Neural cell (in vitro differentiated cells): ENCODE measurements at regions not wholly inside any gene's neighbourhood (a gene's known extent, or its start where the extent isn't known, plus 50 kb on each side); places are given as distances from the start of the nearest gene placed in this dataset.

ENCODE experiments used
- H2AFZ ChIP-seq: fragments of 200-600, 300-800 bp; sonication (generic), shearing (Covaris generic); 2 replicates; pipeline ENCODE4 v1.6.0; 2014; ENCODE audit warnings: low read depth, mild to moderate bottlenecking, antibody characterized with exemption, low read length, moderate library complexity
- H3F3A ChIP-seq: fragments of 200-600 bp; shearing (Covaris generic); 2 replicates; pipeline ENCODE4 v1.6.1; 2016; ENCODE audit warnings: mild to moderate bottlenecking, moderate library complexity, mixed read lengths, antibody characterized with exemption, low read length; ENCODE audit not compliant: insufficient read depth, poor library complexity, severe bottlenecking
- H3K27ac ChIP-seq: fragments of 200-600, 300-800 bp; sonication (generic), shearing (Covaris generic); 2 replicates; pipeline ENCODE4 v1.5.1; 2014; ENCODE audit warnings: mild to moderate bottlenecking, low read length, moderate library complexity
- H3K27me3 ChIP-seq: fragments of 300-800, 200-600 bp; sonication (generic), shearing (Covaris generic); 2 replicates; pipeline ENCODE4 v1.6.0; 2014; ENCODE audit warnings: mild to moderate bottlenecking, low read depth, low read length, moderate library complexity; ENCODE audit not compliant: insufficient read depth
- H3K36me3 ChIP-seq: fragments of 300-800, 200-600 bp; sonication (generic), shearing (Covaris generic); 2 replicates; pipeline ENCODE4 v1.5.1; 2014; ENCODE audit warnings: mild to moderate bottlenecking, antibody characterized with exemption, low read length, moderate library complexity; ENCODE audit not compliant: insufficient read depth
- H3K4me2 ChIP-seq: fragments of 300-800, 200-600 bp; sonication (generic), shearing (Covaris generic); 2 replicates; pipeline ENCODE4 v1.6.0; 2014; ENCODE audit warnings: mild to moderate bottlenecking, low read length
- H3K4me3 ChIP-seq: fragments of 300-800, 200-600 bp; sonication (generic), shearing (Covaris generic); 2 replicates; pipeline ENCODE4 v1.5.1; 2014; ENCODE audit warnings: mild to moderate bottlenecking, low read length, moderate library complexity
- H3K79me2 ChIP-seq: fragments of 200-600 bp; shearing (Covaris generic); replicated peaks from 2 replicates; pipeline ENCODE4 v1.6.0; 2014; ENCODE audit warnings: mild to moderate bottlenecking, low read length, moderate library complexity; ENCODE audit not compliant: insufficient read depth
- H3K9ac ChIP-seq: fragments of 300-800, 200-600 bp; sonication (generic), shearing (Covaris generic); 2 replicates; pipeline ENCODE4 v1.6.1; 2016; ENCODE audit warnings: mild to moderate bottlenecking, low read length, mixed read lengths
- H3K9me2 ChIP-seq: fragments of 200-600 bp; shearing (Covaris generic); 2 replicates; pipeline ENCODE4 v1.6.1; 2016; ENCODE audit warnings: mild to moderate bottlenecking, low read length, mixed read lengths; ENCODE audit not compliant: insufficient read depth
- H3K9me3 ChIP-seq: fragments of 200-600, 300-800 bp; sonication (generic), shearing (Covaris generic); 2 replicates; pipeline ENCODE4 v1.6.1; 2016; ENCODE audit warnings: mild to moderate bottlenecking, mixed run types, low read length, moderate library complexity, mixed read lengths
- H4K20me1 ChIP-seq: fragments of 200-600 bp; shearing (Covaris generic); 2 replicates; pipeline ENCODE4 v1.6.1; 2016; ENCODE audit warnings: mild to moderate bottlenecking, mixed run types; ENCODE audit not compliant: insufficient read depth
- CTCF ChIP-seq: fragments of 450-650 bp; IDR thresholded peaks from 2 replicates; pipeline ENCODE4 v1.5.1; 2014; ENCODE audit warnings: antibody characterized with exemption, mild to moderate bottlenecking, moderate library complexity; ENCODE audit not compliant: poor library complexity, severe bottlenecking
- EP300 ChIP-seq: fragments of 450-650 bp; conservative IDR thresholded peaks from 2 replicates; pipeline ENCODE4 v1.6.1; 2014; ENCODE audit warnings: antibody characterized with exemption, mild to moderate bottlenecking, moderate library complexity; ENCODE audit not compliant: poor library complexity, severe bottlenecking
- EZH2 ChIP-seq: fragments of 200-600, 300-800 bp; shearing (Covaris generic), sonication (generic); IDR thresholded peaks from 2 replicates; pipeline ENCODE4 v1.6.1; 2014; ENCODE audit warnings: antibody characterized with exemption, low read length, borderline replicate concordance, mild to moderate bottlenecking; ENCODE audit not compliant: insufficient read depth, poor library complexity, severe bottlenecking
- MXI1 ChIP-seq: fragments of 450-650 bp; conservative IDR thresholded peaks from 2 replicates; pipeline ENCODE4 v1.6.1; 2014; ENCODE audit warnings: antibody characterized with exemption, mild to moderate bottlenecking; ENCODE audit not compliant: poor library complexity, severe bottlenecking
- POLR2AphosphoS5 ChIP-seq: IDR thresholded peaks from 2 replicates; pipeline ENCODE4 v1.6.1; 2012
- RAD21 ChIP-seq: fragments of 450-650 bp; conservative IDR thresholded peaks from 2 replicates; pipeline ENCODE4 v1.6.1; 2014; ENCODE audit warnings: antibody characterized with exemption, mild to moderate bottlenecking, moderate library complexity
- REST ChIP-seq: IDR thresholded peaks from 2 replicates; pipeline ENCODE4 v1.6.1; 2012; ENCODE audit warnings: borderline replicate concordance
- SMC3 ChIP-seq: fragments of 450-650 bp; conservative IDR thresholded peaks from 2 replicates; pipeline ENCODE4 v1.6.1; 2014; ENCODE audit warnings: antibody characterized with exemption, mild to moderate bottlenecking, moderate library complexity; ENCODE audit not compliant: poor library complexity
- TAF1 ChIP-seq: IDR thresholded peaks from 2 replicates; pipeline ENCODE4 v1.6.1; 2012; ENCODE audit warnings: low read depth

- Histone ChIP-seq H3K4me3 (no peak overlapping the region), H3K9me2 (no peaks in the 10 kb centered on the region), H4K20me1 (no peaks in the 10 kb centered on the region), H3K79me2 (no peaks in the 10 kb centered on the region), H3K27ac (no peak overlapping the region), H3K4me2 (no peak overlapping the region), H3K9ac (no peak overlapping the region), H2AFZ (no peak overlapping the region), H3F3A (no peaks in the 10 kb centered on the region), H3K36me3 (no peaks in the 10 kb centered on the region), H3K27me3 (no peaks in the 10 kb centered on the region), H3K9me3 (no peaks in the 10 kb centered on the region)
- TF ChIP-seq MXI1 (no peak), CTCF (no peak), REST (no peak), EZH2 (no peak), RAD21 (no peak), EP300 (no peak), TAF1 (no peak)
These were observed 112.9 kb downstream of the MAB21L3 start for GRCh38 chr1:116224111-116224510.

- no peak for TF ChIP-seq RAD21
- TF ChIP-seq EP300, result no peak
- no peak for TF ChIP-seq TAF1
- no peak for TF ChIP-seq EZH2
- TF ChIP-seq SMC3, result no peak
- no peak for TF ChIP-seq CTCF
- TF ChIP-seq POLR2AphosphoS5, result no peak
- H3K36me3 ChIP-seq, result no peaks in the 10 kb centered on the region
These were observed 113.4 kb downstream of the MAB21L3 start for GRCh38 chr1:116224561-116224960.

More at GRCh38 chr1:116224561-116224960, 113.4 kb downstream of the MAB21L3 start:
- H3K27ac ChIP-seq, result no peak overlapping the region
- H3K4me2 ChIP-seq, result no peak overlapping the region
- H4K20me1 ChIP-seq, result no peaks in the 10 kb centered on the region
- H3K4me3 ChIP-seq, result no peak overlapping the region
- no peak overlapping the region for H2AFZ ChIP-seq
- H3K9me3 ChIP-seq, result no peaks in the 10 kb centered on the region
- H3K9ac ChIP-seq, result no peak overlapping the region
- no peaks in the 10 kb centered on the region for H3F3A ChIP-seq
- no peaks in the 10 kb centered on the region for H3K79me2 ChIP-seq
- no peaks in the 10 kb centered on the region for H3K9me2 ChIP-seq
- no peaks in the 10 kb centered on the region for H3K27me3 ChIP-seq
